Erythroblast (primary cell): ENCODE measurements at regions not wholly inside any gene's neighbourhood (a gene's known extent, or its start where the extent isn't known, plus 50 kb on each side); places are given as distances from the start of the nearest gene placed in this dataset.

Source experiments
- DNase-seq, 2 experiments: peaks; one replicate each; lab custom pipeline; 2025; lab: John Stamatoyannopoulos, UW
- GATA1 ChIP-seq: IDR thresholded peaks from 2 replicates; pipeline ENCODE4 v1.6.1; 2011; ENCODE audit warnings: low read depth, mild to moderate bottlenecking, control low read depth, low read length, moderate library complexity
- POLR2A ChIP-seq: IDR thresholded peaks from 2 replicates; pipeline ENCODE4 v1.6.1; 2011; ENCODE audit warnings: mild to moderate bottlenecking, low read length

DNA sequence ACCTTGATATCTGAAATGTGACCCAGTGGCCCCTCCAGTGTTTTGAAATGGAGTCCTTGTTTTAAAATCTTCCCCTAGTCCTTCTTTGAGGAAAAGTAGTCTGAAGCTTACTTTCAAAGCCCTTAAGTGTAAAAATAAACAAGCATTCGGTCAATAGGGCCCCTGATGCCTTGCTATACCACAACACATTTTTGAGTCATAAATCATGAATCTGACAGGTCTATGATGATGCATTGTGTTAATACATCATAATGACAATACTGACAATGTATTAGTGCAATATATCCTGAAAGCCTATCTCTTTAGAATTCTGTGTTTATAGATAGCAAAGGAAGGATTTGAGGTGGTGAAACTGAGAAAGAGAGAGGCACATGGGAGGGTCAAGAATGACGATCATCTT lies 464.2 kb downstream of the MEIS1 start:
- TF ChIP-seq POLR2A (no peak), GATA1 (no peak)
- DNase-seq: no peak

DNA sequence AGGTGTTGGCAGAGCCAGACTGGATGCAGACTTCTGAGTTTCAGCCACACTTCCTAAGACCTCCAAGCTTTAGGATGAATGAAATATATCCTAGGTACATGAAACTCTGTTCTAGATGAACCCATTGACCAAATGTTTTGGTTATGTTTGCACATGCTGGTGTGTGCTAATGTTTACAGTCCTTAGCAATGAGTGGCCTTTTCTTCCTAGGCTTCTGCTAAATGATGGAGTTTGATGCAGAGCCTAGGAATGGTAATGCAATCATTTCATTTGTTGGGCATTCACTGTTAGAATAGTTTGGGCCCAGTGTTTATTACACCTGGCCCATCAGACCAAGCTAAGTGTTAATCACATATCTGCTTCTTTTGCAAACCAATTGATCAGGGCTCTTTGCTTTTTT lies 464.7 kb downstream of the MEIS1 start:
- TF ChIP-seq POLR2A (no peak), GATA1 (no peak)
- DNase-seq: no peak

DNA sequence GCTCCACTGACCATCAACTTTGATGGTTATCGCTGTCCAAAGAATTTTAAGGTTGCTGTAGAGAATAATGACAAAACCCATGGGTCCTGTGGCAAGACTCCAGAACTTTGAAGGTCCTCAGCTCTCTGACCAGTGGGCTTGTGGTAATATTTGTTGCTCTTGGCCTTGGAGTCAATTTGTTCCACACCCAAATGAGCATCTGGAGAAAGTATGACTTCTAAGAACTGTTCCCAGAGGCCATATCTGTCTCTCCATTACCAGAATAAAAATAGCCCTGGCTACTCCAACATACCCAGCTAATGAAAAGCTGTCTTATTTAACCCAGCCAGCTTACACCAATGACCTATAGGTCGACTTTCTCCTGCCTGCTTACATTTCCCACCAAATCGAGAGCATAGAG lies 466.4 kb downstream of the MEIS1 start:
- TF ChIP-seq GATA1 (no peak), POLR2A (no peak)
- no peak for DNase-seq

DNA sequence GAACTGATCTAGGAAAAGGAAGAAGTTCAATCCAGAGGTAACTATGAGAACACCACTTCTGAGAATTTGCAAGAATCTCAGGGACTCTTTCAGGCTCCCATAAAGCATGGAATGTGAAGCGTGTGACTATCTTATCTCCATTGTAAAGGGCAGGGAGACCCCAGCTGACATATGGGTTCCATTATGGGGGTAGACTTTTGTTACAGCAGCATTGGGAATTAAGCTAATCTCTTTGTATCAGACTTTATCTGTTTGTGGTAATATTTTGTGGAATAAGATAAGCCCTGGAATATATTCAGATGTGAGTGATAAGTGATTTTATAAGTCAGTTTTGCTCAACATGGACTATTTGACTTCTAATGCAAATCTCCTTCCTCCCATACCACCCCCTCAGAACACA lies 468.3 kb downstream of the MEIS1 start:
- TF ChIP-seq POLR2A: no peak
- no peak for TF ChIP-seq GATA1
- DNase-seq: no peak

DNA sequence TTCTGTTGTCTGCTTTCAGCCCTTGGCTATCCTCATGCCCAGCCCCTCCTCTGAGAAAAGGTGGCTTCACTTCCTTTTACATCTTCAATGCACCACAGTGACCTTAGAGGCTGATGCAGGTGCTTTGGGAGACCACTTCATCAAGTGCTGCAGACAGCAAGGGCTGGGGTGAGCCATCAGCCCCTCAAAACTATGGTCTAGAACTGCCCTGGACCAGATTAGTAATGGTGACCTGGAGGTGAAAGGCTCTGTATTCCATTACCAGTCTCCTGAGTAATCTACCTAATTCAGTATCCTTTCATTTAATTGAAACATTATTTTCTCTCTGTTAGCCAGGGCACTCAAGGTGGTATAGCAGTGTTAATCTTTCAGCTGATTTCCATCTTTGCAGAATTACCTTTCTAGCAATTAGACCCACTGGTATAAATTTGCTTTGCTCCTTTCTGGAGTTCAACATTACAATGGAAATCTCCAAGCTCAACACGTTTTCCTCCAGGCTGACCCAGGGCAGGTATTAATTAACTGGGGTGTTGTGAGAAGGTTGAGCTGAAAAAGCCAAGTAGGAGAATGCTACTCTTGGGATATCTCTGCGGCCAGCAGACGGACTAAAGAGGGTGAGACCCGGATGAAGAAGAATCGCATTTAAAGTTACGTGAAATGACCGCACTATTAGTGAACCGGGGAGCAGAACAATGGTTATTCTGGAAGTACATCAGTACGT lies 469.0 kb downstream of the MEIS1 start:
- DNase-seq: no peak
- TF ChIP-seq GATA1 (no peak), POLR2A (no peak)

DNA sequence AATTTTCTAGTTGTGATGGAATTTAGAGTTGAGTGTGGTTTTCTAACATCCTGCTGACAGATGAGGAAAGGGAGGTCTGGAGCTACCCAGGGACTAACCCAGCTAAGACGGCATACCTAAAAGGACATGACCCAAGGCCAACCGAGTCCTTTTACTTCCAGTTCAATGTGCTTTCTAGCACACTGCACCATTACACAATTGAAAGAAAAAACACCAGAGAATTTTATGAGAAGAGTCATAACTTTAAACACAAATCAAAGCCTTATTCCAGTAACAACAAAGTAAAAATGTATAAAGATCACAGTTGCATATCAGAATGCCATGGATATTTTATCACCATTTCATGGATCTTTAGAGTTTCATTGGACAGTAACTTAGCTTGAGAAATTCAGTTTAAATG lies 480.3 kb downstream of the MEIS1 start:
- no peak for DNase-seq
- no peak for TF ChIP-seq GATA1
- no peak for TF ChIP-seq POLR2A

DNA sequence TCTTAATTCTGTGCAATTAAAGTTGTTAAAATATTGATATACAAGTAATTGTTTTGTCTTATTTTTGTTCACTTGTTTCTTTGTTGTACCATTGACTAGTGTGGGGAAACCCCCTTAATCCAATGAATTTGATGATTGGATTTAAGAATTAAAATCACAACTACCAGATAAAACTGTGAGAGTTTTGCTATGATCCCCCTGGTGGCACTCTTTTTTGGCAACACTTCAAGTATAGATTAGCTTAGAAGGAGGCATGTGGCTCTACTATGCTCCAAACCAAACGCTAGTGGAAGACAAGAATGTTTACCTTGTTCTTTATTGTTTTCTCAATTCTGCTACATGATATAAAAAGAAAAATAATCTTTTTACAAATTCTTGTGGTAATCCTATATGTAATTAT lies 477.8 kb upstream of the ETAA1 start:
- TF ChIP-seq GATA1: no peak
- TF ChIP-seq POLR2A: no peak
- DNase-seq: no peak

DNA sequence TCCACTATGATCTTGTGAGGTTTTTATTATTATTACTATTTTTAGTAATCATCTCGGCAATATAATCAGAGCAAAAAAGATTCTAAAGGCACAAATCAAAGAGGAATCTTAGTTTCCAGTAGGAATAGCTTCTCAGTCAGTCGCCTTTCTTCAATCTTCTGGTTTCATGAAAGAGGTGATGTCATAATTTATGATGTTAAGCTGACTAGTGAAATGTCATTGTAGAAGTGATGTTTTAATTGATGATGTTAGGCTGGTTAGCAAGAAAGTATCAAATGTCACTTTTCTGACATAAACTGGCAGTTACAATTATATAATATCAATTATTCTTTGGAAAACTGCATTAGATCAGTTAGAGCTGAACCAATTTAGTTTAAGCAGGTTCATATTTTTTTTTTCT lies 476.7 kb upstream of the ETAA1 start:
- no peak for DNase-seq
- TF ChIP-seq GATA1: no peak
- no peak for TF ChIP-seq POLR2A

DNA sequence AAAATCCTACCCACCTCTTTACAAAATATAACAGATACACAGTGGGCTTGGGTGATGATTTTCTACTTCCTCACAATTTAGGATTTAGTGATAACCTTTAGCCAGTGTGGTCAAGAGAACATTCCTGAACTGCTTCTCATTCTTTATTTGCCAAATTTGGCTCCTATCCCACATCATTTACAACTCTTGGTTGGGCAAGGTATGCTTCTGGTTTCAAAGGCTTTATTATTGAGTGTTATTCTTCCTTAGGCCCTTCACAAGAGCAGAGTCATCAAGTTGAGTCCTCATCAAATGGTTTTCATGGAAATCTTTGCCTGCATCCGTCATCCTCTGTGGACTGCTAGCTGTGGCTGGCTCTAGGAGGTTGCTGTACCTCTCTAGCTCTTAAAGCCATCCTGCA lies 472.0 kb upstream of the ETAA1 start:
- no peak for TF ChIP-seq GATA1
- no peak for TF ChIP-seq POLR2A
- DNase-seq: no peak

DNA sequence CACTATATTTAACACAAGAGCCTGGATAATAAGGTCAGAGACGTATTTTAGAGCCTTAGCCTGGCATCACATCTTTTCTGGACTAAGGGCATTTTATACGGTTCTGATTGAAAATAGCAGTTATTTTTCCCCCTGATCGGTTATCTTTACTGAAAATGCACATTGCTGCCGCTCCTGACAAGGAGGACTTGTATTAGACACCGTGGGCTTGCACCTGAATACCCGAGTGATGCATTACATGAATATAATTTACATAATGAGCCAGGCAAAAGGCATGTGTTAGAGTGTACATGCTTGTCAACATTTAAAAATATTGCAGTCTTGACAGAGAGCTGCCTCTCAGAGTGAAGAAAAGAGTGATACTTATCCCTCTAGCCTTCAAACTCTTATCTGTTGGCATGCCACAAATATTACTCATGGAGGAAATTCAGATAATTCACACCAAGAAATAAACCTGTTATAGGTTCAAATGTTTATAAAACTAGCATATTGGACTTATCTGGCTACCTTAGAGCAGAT lies 470.5 kb upstream of the ETAA1 start:
- no peak for TF ChIP-seq POLR2A
- TF ChIP-seq GATA1: no peak

DNA sequence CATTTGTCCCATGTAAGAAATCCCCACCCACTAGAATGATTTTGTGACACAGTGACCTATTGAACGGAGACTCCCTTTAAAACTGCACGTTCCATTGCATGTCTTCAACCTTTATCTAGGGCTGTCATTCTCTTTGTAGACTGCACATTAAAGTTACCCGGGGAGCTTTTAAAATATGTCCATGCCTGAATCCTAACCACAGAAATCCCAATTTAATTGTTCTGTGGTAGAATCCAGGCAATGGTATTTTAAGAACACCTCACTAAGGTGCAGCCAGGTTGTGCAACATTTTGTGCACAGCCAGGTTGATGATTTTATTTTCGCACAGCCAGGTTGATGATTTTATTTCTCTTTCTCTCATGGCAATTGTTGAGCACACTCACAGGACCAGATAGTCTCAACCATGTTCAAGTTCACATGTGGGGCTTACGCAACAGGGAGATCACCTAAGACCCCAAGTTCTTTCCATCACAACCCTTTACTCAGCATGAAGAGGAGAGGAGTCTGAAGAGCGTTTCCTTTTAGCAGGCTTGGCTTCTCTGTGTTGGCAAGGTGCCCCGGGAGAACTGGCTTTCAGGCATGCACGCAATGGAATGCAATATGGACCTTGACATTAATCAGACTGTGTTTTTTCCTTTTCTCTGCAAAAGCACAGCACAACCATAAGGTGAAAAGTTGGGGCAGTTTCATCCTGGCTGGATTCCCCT lies 467.3 kb upstream of the ETAA1 start:
- no peak for TF ChIP-seq POLR2A
- no peak for TF ChIP-seq GATA1
- no peak for DNase-seq

More for the DNA sequence above, 470.5 kb upstream of the ETAA1 start:
- DNase-seq: no peak

DNA sequence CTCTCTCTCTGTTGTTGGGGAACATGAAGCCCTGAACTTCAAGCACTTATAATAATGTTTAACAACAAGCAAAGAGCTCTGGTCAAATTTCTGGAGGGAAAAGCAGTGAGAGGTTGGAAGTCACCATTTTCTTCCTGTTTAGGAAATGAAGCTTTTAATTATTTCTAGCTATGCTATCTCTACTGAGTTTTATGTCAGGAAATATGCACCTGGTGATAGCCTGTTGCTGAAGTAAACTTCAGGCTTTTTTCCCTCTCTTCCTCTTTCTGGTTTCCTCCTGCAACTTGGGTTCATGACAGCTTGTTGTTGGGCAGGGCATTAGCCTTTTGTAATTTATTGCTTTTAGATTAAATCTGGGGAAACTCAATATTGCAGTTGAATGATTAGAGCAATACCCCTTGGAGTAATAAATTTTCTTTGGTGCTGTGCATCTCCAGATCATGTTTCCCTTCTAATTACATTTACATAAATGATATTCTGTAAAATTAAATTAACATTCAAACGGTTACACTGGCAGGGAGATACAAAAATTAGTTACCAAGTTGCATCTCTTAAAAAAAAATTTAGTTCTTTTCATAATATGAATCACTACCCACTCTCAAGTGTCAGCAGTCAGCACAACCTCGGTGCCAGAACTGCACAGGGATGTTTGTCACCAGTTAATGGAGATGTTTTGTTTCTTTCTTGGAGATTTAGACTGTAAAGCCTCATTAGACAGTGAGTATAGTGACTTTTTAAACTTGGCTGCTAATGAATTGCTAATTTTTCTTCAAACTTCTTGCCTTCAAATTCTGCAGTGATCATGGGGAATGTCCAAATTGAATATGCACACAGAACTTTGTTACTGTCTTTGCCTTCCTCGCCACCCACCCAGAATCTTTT lies 466.6 kb upstream of the ETAA1 start:
- DNase-seq: no peak
- TF ChIP-seq GATA1: no peak
- no peak for TF ChIP-seq POLR2A

DNA sequence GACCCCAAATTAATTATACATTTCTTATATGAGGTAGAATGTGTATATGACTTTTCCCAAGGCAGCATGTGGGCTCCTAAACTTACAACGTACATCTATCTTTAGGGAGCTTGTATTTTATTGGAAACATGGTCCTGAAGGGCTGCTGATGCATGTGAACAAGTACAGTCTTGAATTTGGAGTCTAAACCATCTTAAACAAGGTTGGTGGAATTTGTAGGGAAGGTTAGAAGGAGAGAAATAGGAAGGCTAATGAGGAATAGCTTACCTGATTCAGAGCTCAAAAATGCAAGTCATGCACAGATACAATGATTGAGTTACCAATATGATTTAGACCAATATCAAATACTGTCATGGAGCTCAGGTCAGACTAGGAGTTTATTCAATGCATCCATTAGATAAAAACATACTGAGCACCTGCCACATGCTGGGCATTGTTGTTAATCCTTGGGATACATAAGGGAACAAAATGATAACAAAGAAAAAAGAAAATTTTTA lies 458.6 kb upstream of the ETAA1 start:
- TF ChIP-seq GATA1: no peak
- no peak for TF ChIP-seq POLR2A
- DNase-seq: no peak

DNA sequence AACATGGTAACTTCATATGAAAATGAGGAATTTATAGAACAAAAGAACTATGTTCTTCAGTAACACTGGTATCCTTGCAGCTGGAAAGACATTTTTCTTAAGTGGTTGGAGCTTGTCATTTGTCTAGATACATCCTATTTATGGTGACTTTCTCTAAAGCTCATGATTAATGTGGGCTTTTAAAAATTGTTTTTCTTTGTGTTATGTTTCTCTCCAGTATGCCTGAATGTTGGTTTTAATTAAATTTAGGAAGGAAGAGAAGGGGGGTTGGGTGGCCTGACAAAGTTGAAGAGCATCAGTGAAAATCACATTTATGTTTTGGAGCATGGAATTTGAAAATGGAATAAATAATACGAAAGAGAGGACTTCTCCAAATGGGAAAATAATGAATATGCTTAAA lies 457.1 kb upstream of the ETAA1 start:
- TF ChIP-seq GATA1: no peak
- DNase-seq: no peak
